SK-N-SH (cell line): ENCODE measurements at regions not wholly inside any gene's neighbourhood (a gene's known extent, or its start where the extent isn't known, plus 50 kb on each side); places are given as distances from the start of the nearest gene placed in this dataset.

Experiments
- CTCF ChIA-PET: fragments of 300-600, 350-600 bp; formaldehyde crosslinking; extraction: SDS; loops from one replicate; lab custom pipeline; 2021; lab: Yijun Ruan, JAX
- POLR2A ChIA-PET: fragments of 350-600 bp; sonication (Branson Sonifier 250); formaldehyde crosslinking; extraction: SDS; loops from one replicate; lab custom pipeline; 2020; ENCODE audit warnings: antibody characterized with exemption, inconsistent platforms; lab: Yijun Ruan, JAX
- DNase-seq: peaks from one replicate; pipeline ENCODE4 v3.0.0; 2012
- H2AFZ ChIP-seq: fragments of 200-600 bp; sonication (generic); 2 replicates; pipeline ENCODE4 v1.8.1; 2016; ENCODE audit warnings: antibody characterized with exemption, mild to moderate bottlenecking, low read depth
- H3F3A ChIP-seq: fragments of 200-600 bp; sonication (generic); replicated peaks from 2 replicates; pipeline ENCODE3; 2016; ENCODE audit warnings: antibody characterized with exemption, mild to moderate bottlenecking; ENCODE audit not compliant: insufficient read depth
- H3K27ac ChIP-seq, 2 experiments: fragments of 200-500 bp in 1 of 2; fragments of 200-600 bp in 1 of 2; sonication (Bioruptor generic) in 1 of 2; sonication (generic), shearing (Covaris generic) in 1 of 2; 2 replicates each; pipeline versions ENCODE4 v1.5.1 to v1.6.1; 2014 to 2016; ENCODE audit warnings: low read depth in 2 of 2, inconsistent platforms in 1 of 2, low read length in 1 of 2, mild to moderate bottlenecking in 1 of 2, mixed read lengths in 1 of 2
- H3K27me3 ChIP-seq: fragments of 200-600 bp; sonication (generic), shearing (Covaris generic); 2 replicates; pipeline ENCODE4 v1.6.1; 2016; ENCODE audit warnings: mixed run types; ENCODE audit not compliant: insufficient read depth
- H3K36me3 ChIP-seq, 2 experiments: fragments of 200-500 bp in 1 of 2; fragments of 200-600 bp in 1 of 2; sonication (Bioruptor generic) in 1 of 2; sonication (generic) in 1 of 2; replicated peaks in 1 of 2; 2 replicates each; pipeline versions ENCODE3 to v1.5.1; 2014 to 2016; ENCODE audit warnings: low read length in 1 of 2, mild to moderate bottlenecking in 1 of 2; ENCODE audit not compliant: insufficient read depth in 2 of 2, control insufficient read depth in 1 of 2
- H3K4me1 ChIP-seq, 2 experiments: fragments of 200-500 bp in 1 of 2; fragments of 200-600 bp in 1 of 2; sonication (Bioruptor generic) in 1 of 2; sonication (generic), shearing (Covaris generic) in 1 of 2; 2 replicates each; pipeline versions ENCODE4 v1.5.1 to v1.6.1; 2014 to 2016; ENCODE audit warnings: low read depth in 1 of 2, low read length in 1 of 2, mixed run types in 1 of 2; ENCODE audit not compliant: insufficient read depth in 2 of 2, control insufficient read depth in 1 of 2
- H3K4me2 ChIP-seq: fragments of 200-600 bp; sonication (generic), shearing (Covaris generic); 2 replicates; pipeline ENCODE4 v1.6.1; 2017; ENCODE audit warnings: mixed run types
- H3K4me3 ChIP-seq, 2 experiments: fragments of 200-500 bp in 1 of 2; fragments of 200-600 bp in 1 of 2; sonication (Bioruptor generic) in 1 of 2; sonication (generic), shearing (Covaris generic) in 1 of 2; 2 replicates each; pipeline versions ENCODE4 v1.5.1 to v1.8.1; 2014 to 2016; ENCODE audit warnings: low read depth in 2 of 2, inconsistent platforms in 1 of 2, low read length in 1 of 2, mild to moderate bottlenecking in 1 of 2, mixed read lengths in 1 of 2, moderate library complexity in 1 of 2
- H3K79me2 ChIP-seq: fragments of 200-600 bp; sonication (generic); 2 replicates; pipeline ENCODE4 v1.8.1; 2017; ENCODE audit warnings: mild to moderate bottlenecking; ENCODE audit not compliant: insufficient read depth
- H3K9ac ChIP-seq: fragments of 200-600 bp; sonication (generic); 2 replicates; pipeline ENCODE4 v1.6.1; 2017; ENCODE audit warnings: mixed run types
- H3K9me2 ChIP-seq: fragments of 200-600 bp; sonication (generic); 2 replicates; pipeline ENCODE4 v1.6.1; 2017; ENCODE audit warnings: mixed run types
- H3K9me3 ChIP-seq: fragments of 200-600 bp; sonication (generic); 2 replicates; pipeline ENCODE4 v1.6.1; 2017; ENCODE audit warnings: mixed run types, mild to moderate bottlenecking, moderate library complexity
- H4K20me1 ChIP-seq: fragments of 200-600 bp; sonication (generic); 2 replicates; pipeline ENCODE4 v1.6.1; 2017; ENCODE audit warnings: mild to moderate bottlenecking, mixed run types; ENCODE audit not compliant: insufficient read depth
- CHD2 ChIP-seq: fragments of 150-350 bp; IDR thresholded peaks from 2 replicates; pipeline ENCODE4 v1.6.1; 2018; ENCODE audit warnings: low read length; ENCODE audit not compliant: partially characterized antibody
- ELF1 ChIP-seq: IDR thresholded peaks from 2 replicates; pipeline ENCODE4 v1.4.0; 2012
- FOXJ3 ChIP-seq: sonication (generic); formaldehyde crosslinking; IDR thresholded peaks from 2 replicates; pipeline ENCODE4 v1.5.1; 2020; ENCODE audit warnings: mild to moderate bottlenecking, missing genetic modification reagents
- GATA2 ChIP-seq: sonication (generic); formaldehyde crosslinking; IDR thresholded peaks from 2 replicates; pipeline ENCODE4 v1.5.0; 2020; ENCODE audit warnings: mild to moderate bottlenecking, missing genetic modification reagents
- IRF3 ChIP-seq: fragments of 150-350 bp; IDR thresholded peaks from 2 replicates; pipeline ENCODE4 v1.6.1; 2016; ENCODE audit warnings: mild to moderate bottlenecking, low read depth, low read length
- JUND ChIP-seq: IDR thresholded peaks from 2 replicates; pipeline ENCODE4 v1.4.0; 2012
- MEF2A ChIP-seq: IDR thresholded peaks from 2 replicates; pipeline ENCODE4 v1.4.0; 2012; ENCODE audit warnings: low read depth, borderline replicate concordance
- MXI1 ChIP-seq: IDR thresholded peaks from 2 replicates; pipeline ENCODE4 v1.6.1; 2012; ENCODE audit warnings: mild to moderate bottlenecking, low read depth, low read length, improper control_type of control experiment
- NFIC ChIP-seq: IDR thresholded peaks from 2 replicates; pipeline ENCODE4 v1.4.0; 2012; ENCODE audit warnings: borderline replicate concordance
- NRF1 ChIP-seq: IDR thresholded peaks from 2 replicates; pipeline ENCODE4 v1.6.1; 2012; ENCODE audit warnings: low read depth, mild to moderate bottlenecking, low read length
- RCOR1 ChIP-seq: fragments of 150-350 bp; IDR thresholded peaks from 2 replicates; pipeline ENCODE4 v1.6.1; 2017; ENCODE audit warnings: antibody characterized with exemption, low read length
- REST ChIP-seq: IDR thresholded peaks from 2 replicates; pipeline ENCODE4 v1.6.1; 2012; ENCODE audit warnings: mild to moderate bottlenecking, low read depth, low read length, moderate library complexity
- TCF12 ChIP-seq: IDR thresholded peaks from 2 replicates; pipeline ENCODE4 v1.4.0; 2012
- TEAD4 ChIP-seq: IDR thresholded peaks from 2 replicates; pipeline ENCODE4 v1.4.0; 2012; ENCODE audit warnings: mild to moderate bottlenecking, borderline replicate concordance; ENCODE audit not compliant: insufficient read depth
- USF2 ChIP-seq: fragments of 150-350 bp; IDR thresholded peaks from 2 replicates; pipeline ENCODE4 v1.6.1; 2017; ENCODE audit warnings: antibody characterized with exemption, low read length, low read depth, borderline replicate concordance
- ZBTB33 ChIP-seq: IDR thresholded peaks from 2 replicates; pipeline ENCODE4 v1.4.0; 2012; ENCODE audit warnings: low read depth, borderline replicate concordance
- WGBS: methylation state at CpG from one replicate; pipeline ENCODE4 v1.1.6; 2017; ENCODE audit warnings: low lambda C conversion rate; 5-methylcytosine and 5-hydroxymethylcytosine counted together

GRCh38 chr10:130812381-130813148, 499.0 kb downstream of the TCERG1L start:
- Histone ChIP-seq H3K27ac (no peak overlapping the region), H4K20me1 (no peaks in the 10 kb centered on the region)
- POLR2A ChIA-PET: no interaction called here

More at GRCh38 chr10:130812381-130813148, 499.0 kb downstream of the TCERG1L start:
- no peaks in the 10 kb centered on the region for H3K27me3 ChIP-seq
- WGBS: 63% methylated on average over 14 of the region's 14 CpGs
- H3F3A ChIP-seq: no peaks in the 10 kb centered on the region
- DNase-seq: no peak
- TF ChIP-seq ZBTB33 (no peak), IRF3 (no peak), USF2 (no peak), ELF1 (no peak), MEF2A (no peak), FOXJ3 (no peak), GATA2 (CRISPR knock-in tag) (no peak), TCF12 (no peak), CHD2 (no peak), NFIC (no peak), JUND (no peak), TEAD4 (no peak), NRF1 (no peak), REST (no peak), RCOR1 (no peak), MXI1 (no peak)
- TF ChIP-seq, all 33 proteins: peak for 0
- Histone ChIP-seq H3K4me3 (no peak overlapping the region), H3K9me3 (no peaks in the 10 kb centered on the region), H3K9ac (no peak overlapping the region), H3K4me1 (no peaks in the 10 kb centered on the region), H3K36me3 (no peaks in the 10 kb centered on the region), H3K9me2 (no peaks in the 10 kb centered on the region), H3K4me2 (no peak overlapping the region), H3K79me2 (no peaks in the 10 kb centered on the region), H2AFZ (no peak overlapping the region)
- CTCF ChIA-PET: no interaction called here
